ENCODE measurements at regions not wholly inside any gene's neighbourhood (a gene's known extent, or its start where the extent isn't known, plus 50 kb on each side); places are given as distances from the start of the nearest gene placed in this dataset.

GRCh38 chr11:80620867-80621266 is 1180.0 kb upstream of the TENM4 start:
- no peak for TF ChIP-seq CTCF (conservative IDR thresholded peaks at IDR 0.05; ENCODE audit: low read length)
- H3K4me3 ChIP-seq (ENCODE audit: low read length): no peak overlapping the region
- no peak for DNase-seq (ENCODE audit: low read depth)

GRCh38 chr11:80617156-80617555 is 1176.3 kb upstream of the TENM4 start:
- no peak overlapping the region for H3K4me3 ChIP-seq (ENCODE audit: low read length)
- no peak for DNase-seq (ENCODE audit: low read depth)
- TF ChIP-seq CTCF (conservative IDR thresholded peaks at IDR 0.05; ENCODE audit: low read length): no peak

DNA sequence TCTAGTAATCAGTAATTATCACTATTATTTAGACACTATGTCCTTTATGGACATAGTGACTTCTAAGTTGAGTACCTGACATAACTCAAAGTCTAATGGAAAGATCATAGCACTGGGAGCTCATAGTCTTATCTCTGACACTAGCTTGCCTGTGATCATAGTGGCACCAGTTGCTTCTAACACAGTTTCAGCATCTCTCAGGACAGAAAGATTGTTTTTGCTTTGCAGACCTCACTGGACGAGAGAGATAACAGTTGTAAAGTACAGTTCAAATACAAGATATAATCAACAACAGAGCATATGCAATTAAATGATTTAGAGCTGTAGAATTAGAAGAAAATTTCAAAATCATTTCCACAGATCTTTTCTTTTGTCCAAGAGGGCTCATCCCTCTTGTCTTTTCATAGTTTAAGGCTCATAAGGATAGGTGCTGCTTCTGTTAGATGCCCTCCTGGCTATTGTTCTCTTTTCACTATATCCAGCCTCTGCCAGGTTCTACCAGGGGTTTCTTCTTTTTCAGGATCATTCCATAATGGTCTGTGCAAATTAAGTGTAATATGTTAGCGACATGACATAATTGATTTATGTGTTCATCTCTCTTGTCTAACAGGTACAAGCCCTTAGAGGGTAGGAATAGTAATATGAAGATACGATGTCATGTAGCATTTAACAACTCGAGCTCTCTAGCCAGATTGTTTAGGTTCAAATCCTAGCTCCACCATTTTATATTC is 1175.4 kb upstream of the TENM4 start:
- no peak for DNase-seq (ENCODE audit: low read depth)
- TF ChIP-seq CTCF (conservative IDR thresholded peaks at IDR 0.05; ENCODE audit: low read length): no peak

GRCh38 chr11:80613655-80614054 is 1172.8 kb upstream of the TENM4 start:
- no peak for DNase-seq (ENCODE audit: low read depth)
- no peak for TF ChIP-seq CTCF (conservative IDR thresholded peaks at IDR 0.05; ENCODE audit: low read length)

More for the DNA sequence above, 1175.4 kb upstream of the TENM4 start:
- no peak overlapping the region for H3K4me3 ChIP-seq (ENCODE audit: low read length)

GRCh38 chr11:80610516-80610915 is 1169.7 kb upstream of the TENM4 start:
- no peak for DNase-seq (ENCODE audit: low read depth)
- no peak overlapping the region for H3K4me3 ChIP-seq (ENCODE audit: low read length)
- no peak for TF ChIP-seq CTCF (conservative IDR thresholded peaks at IDR 0.05; ENCODE audit: low read length)

More at GRCh38 chr11:80613655-80614054, 1172.8 kb upstream of the TENM4 start:
- no peak overlapping the region for H3K4me3 ChIP-seq (ENCODE audit: low read length)

- DNase-seq (ENCODE audit: low read depth): no peak
Measured at GRCh38 chr11:80603472-80603871, 1162.6 kb upstream of the TENM4 start.

More at GRCh38 chr11:80603472-80603871, 1162.6 kb upstream of the TENM4 start:
- H3K4me3 ChIP-seq (ENCODE audit: low read length): no peak overlapping the region
- no peak for TF ChIP-seq CTCF (conservative IDR thresholded peaks at IDR 0.05; ENCODE audit: low read length)
